HEK293T (cell line): ENCODE measurements at regions not wholly inside any gene's neighbourhood (a gene's known extent, or its start where the extent isn't known, plus 50 kb on each side); places are given as distances from the start of the nearest gene placed in this dataset.

Experiments
- LEF1 ChIP-seq: fragments of 450-650 bp; IDR thresholded peaks from 2 replicates; pipeline ENCODE4 v1.6.1; 2017; ENCODE audit warnings: mild to moderate bottlenecking, borderline replicate concordance
- ZNF384 ChIP-seq: fragments of 450-650 bp; IDR thresholded peaks from 2 replicates; pipeline ENCODE4 v1.6.1; 2016

- no peak for TF ChIP-seq LEF1
- no peak for TF ChIP-seq ZNF384
Observed at GRCh38 chr10:50982989-50983388, 91.3 kb upstream of the PRKG1 start.
